Natural killer cell (primary cell): ENCODE measurements at regions not wholly inside any gene's neighbourhood (a gene's known extent, or its start where the extent isn't known, plus 50 kb on each side); places are given as distances from the start of the nearest gene placed in this dataset.

Source experiments
- ATAC-seq, 3 donors: fragments of 150-1000 bp in 2 of 3; fragments of 200-7000 bp in 1 of 3; cut with Tn5 transposase; 1 replicate in 1 of 3; 2 replicates in 2 of 3; pipeline ENCODE4 v1.10.0; 2021; ENCODE audit warnings: mild to moderate bottlenecking in 2 of 3, moderate library complexity in 2 of 3
- DNase-seq, 2 donors: peaks; one replicate each; pipeline versions ENCODE4 v3.0.0 to v3.0.0-alpha.2; 2013 to 2021; ENCODE audit warnings: mixed read lengths in 1 of 2
- H3K27ac ChIP-seq: one replicate; pipeline ENCODE4 v1.5.1; 2013; ENCODE audit warnings: mild to moderate bottlenecking, low read length
- H3K27me3 ChIP-seq: one replicate; pipeline ENCODE4 v1.6.1; 2013; ENCODE audit warnings: low read length; ENCODE audit not compliant: control insufficient read depth, insufficient read depth
- H3K36me3 ChIP-seq: one replicate; pipeline ENCODE4 v1.6.1; 2013; ENCODE audit warnings: low read length; ENCODE audit not compliant: control insufficient read depth, insufficient read depth
- H3K4me1 ChIP-seq: one replicate; pipeline ENCODE4 v1.6.1; 2013; ENCODE audit warnings: low read length; ENCODE audit not compliant: control insufficient read depth, insufficient read depth
- H3K4me3 ChIP-seq: one replicate; pipeline ENCODE4 v1.5.1; 2013; ENCODE audit warnings: low read length
- H3K9me3 ChIP-seq: one replicate; pipeline ENCODE4 v1.6.1; 2013; ENCODE audit warnings: low read length; ENCODE audit not compliant: control insufficient read depth, insufficient read depth
- H3K27ac Mint-ChIP-seq, 2 donors: one replicate each; pipeline ENCODE4 v1.8.0; 2022; ENCODE audit warnings: mild to moderate bottlenecking in 2 of 2, mixed read lengths in 2 of 2, moderate library complexity in 1 of 2
- H3K27me3 Mint-ChIP-seq, 2 donors: one replicate each; pipeline ENCODE4 v1.8.0; 2022; ENCODE audit warnings: low read depth in 2 of 2, mixed read lengths in 2 of 2
- H3K36me3 Mint-ChIP-seq: one replicate; pipeline ENCODE4 v1.8.0; 2022; ENCODE audit warnings: mixed read lengths
- H3K4me1 Mint-ChIP-seq, 2 donors: one replicate each; pipeline ENCODE4 v1.8.0; 2022; ENCODE audit warnings: mixed read lengths in 2 of 2
- H3K4me3 Mint-ChIP-seq: one replicate; pipeline ENCODE4 v1.8.0; 2022; ENCODE audit warnings: mild to moderate bottlenecking, moderate library complexity, mixed read lengths
- H3K9me3 Mint-ChIP-seq, 2 donors: one replicate each; pipeline ENCODE4 v1.8.0; 2022; ENCODE audit warnings: mixed read lengths in 2 of 2
- CTCF ChIP-seq: fragments of 200-600 bp; IDR thresholded peaks from one replicate; pipeline ENCODE4 v1.8.0; 2022; ENCODE audit warnings: antibody characterized with exemption
- WGBS: methylation state at CpG from one replicate; pipeline ENCODE4 v1.1.7; 2013; ENCODE audit warnings: missing lambda C conversion rate; ENCODE audit not compliant: insufficient coverage; 5-methylcytosine and 5-hydroxymethylcytosine counted together
- intact Hi-C: fragments of 100-400 bp; cut with micrococcal nuclease; formaldehyde crosslinking; loops from one replicate; pipeline ENCODE4 v1.14.2; 2022

GRCh38 chr1:29754573-29755375 lies 518.5 kb downstream of the PTPRU start:
- no peaks in the 10 kb centered on the region for H3K9me3 Mint-ChIP-seq
- 82% methylated on average over 11 of the region's 14 CpGs for WGBS
- Histone ChIP-seq H3K9me3 (no peaks in the 10 kb centered on the region), H3K4me1 (no peaks in the 10 kb centered on the region), H3K36me3 (no peaks in the 10 kb centered on the region), H3K27me3 (no peaks in the 10 kb centered on the region), H3K27ac (no peak overlapping the region), H3K4me3 (no peak overlapping the region)
- H3K36me3 Mint-ChIP-seq = no peaks in the 10 kb centered on the region
- peaks cover 7 to 8% of the 10 kb centered on the region in 2 donors for H3K27me3 Mint-ChIP-seq
- ATAC-seq (no peak), DNase-seq (no peak)
- no peak overlapping the region for H3K4me3 Mint-ChIP-seq
- H3K27ac Mint-ChIP-seq = no peak overlapping the region
- intact Hi-C loops = no loop called here
- TF ChIP-seq CTCF = no peak
- H3K4me1 Mint-ChIP-seq = no peaks in the 10 kb centered on the region

- H3K27ac ChIP-seq = no peak overlapping the region
- H3K27me3 Mint-ChIP-seq = peaks cover 7 to 8% of the 10 kb centered on the region in 2 donors
- no peaks in the 10 kb centered on the region for H3K4me1 Mint-ChIP-seq
- TF ChIP-seq CTCF = no peak
- DNase-seq (no peak), ATAC-seq (no peak)
- H3K27ac Mint-ChIP-seq = no peak overlapping the region
- H3K36me3 ChIP-seq = no peaks in the 10 kb centered on the region
- no peaks in the 10 kb centered on the region for H3K27me3 ChIP-seq
- intact Hi-C loops = no loop called here
- 75% methylated on average over 3 of the region's 3 CpGs for WGBS
- H3K9me3 Mint-ChIP-seq = no peaks in the 10 kb centered on the region
- H3K4me3 ChIP-seq = no peak overlapping the region
- H3K4me3 Mint-ChIP-seq = no peak overlapping the region
- no peaks in the 10 kb centered on the region for H3K9me3 ChIP-seq
- H3K36me3 Mint-ChIP-seq = no peaks in the 10 kb centered on the region
- H3K4me1 ChIP-seq = no peaks in the 10 kb centered on the region
Measured at GRCh38 chr1:29753771-29754572, 517.6 kb downstream of the PTPRU start.

- intact Hi-C loops = no loop called here
- peaks cover 7 to 8% of the 10 kb centered on the region in 2 donors for H3K27me3 Mint-ChIP-seq
- Histone ChIP-seq H3K4me1 (no peaks in the 10 kb centered on the region), H3K27me3 (no peaks in the 10 kb centered on the region), H3K27ac (no peak overlapping the region), H3K36me3 (no peaks in the 10 kb centered on the region), H3K9me3 (no peaks in the 10 kb centered on the region), H3K4me3 (no peak overlapping the region)
- DNase-seq (no peak), ATAC-seq (no peak)
- 80% methylated on average over 1 of the region's 1 CpG for WGBS
- no peak overlapping the region for H3K4me3 Mint-ChIP-seq
- no peaks in the 10 kb centered on the region for H3K9me3 Mint-ChIP-seq
- no peak for TF ChIP-seq CTCF
- H3K36me3 Mint-ChIP-seq = no peaks in the 10 kb centered on the region
- H3K27ac Mint-ChIP-seq = no peak overlapping the region
- H3K4me1 Mint-ChIP-seq = no peaks in the 10 kb centered on the region
Measured at GRCh38 chr1:29753244-29753643, 516.9 kb downstream of the PTPRU start.
